Testis (tissue), 2 donors: ENCODE measurements at regions not wholly inside any gene's neighbourhood (a gene's known extent, or its start where the extent isn't known, plus 50 kb on each side); places are given as distances from the start of the nearest gene placed in this dataset.

ENCODE experiments used
- POLR2A ChIP-seq: fragments of 450-650 bp; IDR thresholded peaks from one replicate; pipeline ENCODE4 v1.6.1; 2017; ENCODE audit warnings: antibody characterized with exemption, mild to moderate bottlenecking, moderate library complexity
- TF ChIP-seq, protein P1 (sequence below), 3 experiments: fragments of 450-650 bp in 2 of 3; fragments of 200-600 bp in 1 of 3; sonication (generic) in 1 of 3; IDR thresholded peaks; one replicate each; pipeline ENCODE4 v1.5.1; 2016 to 2019; ENCODE audit warnings: antibody characterized with exemption in 3 of 3, mild to moderate bottlenecking in 2 of 3, moderate library complexity in 1 of 3

DNA sequence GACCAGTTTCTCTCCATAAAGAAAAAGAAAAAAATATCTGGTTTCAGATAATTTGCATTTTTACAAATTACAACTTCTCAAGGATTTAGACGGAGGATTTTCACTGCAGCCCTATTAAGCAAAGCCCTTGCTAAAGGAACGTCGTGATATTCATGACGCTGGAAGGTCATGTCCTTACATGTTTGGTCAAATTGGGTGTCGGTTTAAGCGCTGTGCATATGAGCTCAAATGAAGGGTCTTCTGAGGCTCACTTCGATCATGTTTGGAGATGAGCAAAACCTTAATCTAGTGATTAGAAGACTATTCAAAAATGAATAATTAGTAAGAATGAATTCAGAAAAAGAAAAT lies 67.3 kb upstream of the USP15 start:
- TF ChIP-seq, protein P1, sequence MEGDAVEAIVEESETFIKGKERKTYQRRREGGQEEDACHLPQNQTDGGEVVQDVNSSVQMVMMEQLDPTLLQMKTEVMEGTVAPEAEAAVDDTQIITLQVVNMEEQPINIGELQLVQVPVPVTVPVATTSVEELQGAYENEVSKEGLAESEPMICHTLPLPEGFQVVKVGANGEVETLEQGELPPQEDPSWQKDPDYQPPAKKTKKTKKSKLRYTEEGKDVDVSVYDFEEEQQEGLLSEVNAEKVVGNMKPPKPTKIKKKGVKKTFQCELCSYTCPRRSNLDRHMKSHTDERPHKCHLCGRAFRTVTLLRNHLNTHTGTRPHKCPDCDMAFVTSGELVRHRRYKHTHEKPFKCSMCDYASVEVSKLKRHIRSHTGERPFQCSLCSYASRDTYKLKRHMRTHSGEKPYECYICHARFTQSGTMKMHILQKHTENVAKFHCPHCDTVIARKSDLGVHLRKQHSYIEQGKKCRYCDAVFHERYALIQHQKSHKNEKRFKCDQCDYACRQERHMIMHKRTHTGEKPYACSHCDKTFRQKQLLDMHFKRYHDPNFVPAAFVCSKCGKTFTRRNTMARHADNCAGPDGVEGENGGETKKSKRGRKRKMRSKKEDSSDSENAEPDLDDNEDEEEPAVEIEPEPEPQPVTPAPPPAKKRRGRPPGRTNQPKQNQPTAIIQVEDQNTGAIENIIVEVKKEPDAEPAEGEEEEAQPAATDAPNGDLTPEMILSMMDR (IDR thresholded peaks at IDR 0.05): no peak
- TF ChIP-seq POLR2A: no peak
